Kidney tubule cell (primary cell): ENCODE measurements at regions not wholly inside any gene's neighbourhood (a gene's known extent, or its start where the extent isn't known, plus 50 kb on each side); places are given as distances from the start of the nearest gene placed in this dataset.

Source experiments
- DNase-seq: peaks from one replicate; pipeline ENCODE4 v3.0.0-alpha.2; 2018; ENCODE audit warnings: low spot score

DNA sequence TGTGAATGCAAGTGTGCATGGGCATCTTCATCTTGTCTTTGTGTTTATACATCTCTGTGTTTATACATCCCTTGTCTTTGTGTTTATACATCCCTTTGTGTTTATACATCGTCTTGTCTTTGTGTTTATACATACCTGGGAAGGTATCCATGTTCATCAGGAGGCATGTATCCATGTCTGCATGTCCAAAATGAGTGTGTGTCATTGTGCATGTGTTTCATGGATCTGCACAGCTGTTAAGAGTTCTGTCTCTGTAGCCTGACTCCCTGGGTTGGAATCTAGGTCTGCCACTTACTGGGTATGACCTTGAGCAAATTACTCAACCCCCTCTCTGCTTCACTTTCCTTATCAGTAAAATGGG, 50.1 kb upstream of the SIRPA start:
- no peak for DNase-seq

DNA sequence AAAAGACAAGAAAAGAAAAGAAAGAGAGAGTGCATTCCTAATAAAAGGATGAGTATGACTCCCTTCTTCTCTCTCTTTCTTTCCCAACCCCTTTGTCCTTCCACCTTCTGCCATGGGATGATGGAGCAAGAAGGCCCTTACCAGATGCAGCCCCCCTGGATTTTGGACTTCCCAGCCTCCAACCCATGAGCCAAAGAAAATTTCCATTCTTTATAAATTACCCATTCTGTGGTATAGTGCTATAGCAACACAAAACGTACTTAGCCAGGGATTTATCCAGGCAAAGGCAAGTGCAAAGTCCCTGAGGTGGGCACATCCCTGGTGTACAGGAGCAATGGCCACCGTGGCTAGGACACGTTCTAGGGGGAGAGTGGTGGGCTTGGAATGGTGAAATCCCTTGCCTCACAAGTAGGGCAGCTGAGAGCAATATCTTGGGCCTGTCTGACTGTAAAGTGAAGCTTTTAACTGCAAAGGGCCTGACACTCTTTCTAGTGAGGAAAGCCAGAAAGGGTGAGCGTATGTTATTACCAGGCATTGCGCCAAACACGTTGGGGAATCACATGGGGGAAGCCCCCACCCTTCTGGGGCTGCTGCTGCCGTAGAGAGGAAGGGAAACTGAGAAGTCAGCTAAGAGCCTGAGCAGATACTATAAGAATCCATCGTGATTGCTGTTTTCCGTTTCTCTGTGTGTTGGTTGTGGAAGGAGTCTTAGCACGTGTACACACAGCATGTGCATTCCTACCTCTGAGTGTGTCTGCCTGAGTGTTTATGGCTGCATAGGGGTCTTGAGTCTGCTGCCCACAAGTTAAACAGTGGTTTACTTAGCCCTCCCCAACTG, 50.7 kb upstream of the SIRPA start:
- DNase-seq = no peak

DNA sequence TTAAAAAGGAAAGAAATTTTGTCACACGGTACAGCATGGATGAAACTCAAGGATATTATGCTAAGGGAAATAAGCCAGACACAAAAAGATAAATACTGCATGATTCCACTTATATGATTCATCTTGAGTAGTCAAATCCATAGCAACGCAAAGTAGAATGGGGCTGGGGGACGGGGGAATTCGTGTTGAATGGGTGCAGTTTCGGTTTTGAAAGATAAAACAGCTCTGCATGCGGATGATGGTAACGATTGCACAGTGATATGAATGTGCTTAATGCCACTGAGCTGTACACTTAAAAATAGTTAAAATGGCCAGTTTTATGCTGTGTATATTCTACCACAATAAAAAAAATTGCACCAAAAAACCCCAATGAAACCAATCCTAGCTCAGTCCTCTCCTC, 52.9 kb upstream of the SIRPA start:
- DNase-seq = no peak

DNA sequence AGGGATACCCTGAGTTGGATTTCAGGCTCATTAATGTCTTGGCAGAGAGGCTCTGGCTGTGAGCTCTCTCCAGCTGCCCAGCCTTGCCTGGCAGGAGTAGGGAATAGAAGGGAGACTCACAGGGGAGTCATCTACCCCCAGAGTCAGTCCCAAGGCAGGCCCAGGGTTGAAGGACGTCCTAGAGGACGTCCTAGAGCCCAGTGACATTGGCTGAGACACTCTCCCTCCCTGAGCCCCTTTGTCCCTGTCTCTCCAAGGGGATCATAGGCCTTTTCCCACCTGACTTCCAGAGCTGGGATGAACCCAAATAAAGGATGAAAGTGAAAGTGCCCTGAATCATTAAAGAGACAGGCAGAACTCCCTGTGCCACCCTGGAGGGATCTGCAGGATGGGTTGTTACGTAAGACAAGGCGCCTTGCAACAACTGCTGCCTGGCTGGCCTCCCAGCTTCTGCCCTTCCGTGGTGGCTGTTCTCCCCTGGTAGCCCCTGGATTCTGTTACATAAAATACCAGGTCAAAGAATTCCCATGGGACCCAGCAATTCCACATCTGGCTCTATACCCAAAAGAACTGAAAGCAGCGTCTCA, 53.6 kb upstream of the SIRPA start:
- no peak for DNase-seq

DNA sequence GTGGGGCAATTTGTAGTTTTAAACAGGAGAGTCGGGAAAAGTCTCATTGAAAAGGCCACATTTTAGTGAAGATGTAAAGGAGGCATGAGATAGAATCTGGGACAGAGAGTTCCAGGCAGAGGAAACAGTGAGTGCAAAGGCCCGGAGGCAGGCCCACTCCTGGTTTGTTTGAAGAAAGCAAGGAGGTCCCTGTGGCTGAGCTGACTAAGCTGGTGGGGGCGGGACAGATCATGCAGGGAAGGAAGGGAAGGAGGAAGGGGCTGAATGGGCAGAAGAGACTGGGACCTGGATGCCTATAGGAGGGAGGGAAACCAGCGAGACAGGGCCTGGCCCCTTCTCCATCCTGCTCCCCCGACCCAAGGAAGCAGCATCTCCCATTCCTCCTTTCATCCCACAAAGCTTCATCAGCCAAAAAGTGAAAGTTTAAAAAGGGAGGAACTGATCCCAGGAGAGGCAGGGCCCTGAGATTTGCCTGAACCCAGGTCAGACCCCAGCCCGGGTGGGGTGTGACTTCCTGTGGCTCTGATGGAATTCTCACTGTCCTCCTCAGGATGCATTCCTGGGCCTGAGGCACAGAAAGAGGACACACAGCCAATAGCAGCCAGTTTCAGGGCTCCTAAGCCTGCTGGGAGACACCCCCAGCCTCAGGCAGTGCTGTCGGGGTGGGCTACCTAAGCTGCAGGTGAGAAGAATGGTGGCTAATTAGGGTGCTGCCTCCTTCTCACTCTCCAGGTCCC, 54.2 kb upstream of the SIRPA start:
- DNase-seq = no peak

DNA sequence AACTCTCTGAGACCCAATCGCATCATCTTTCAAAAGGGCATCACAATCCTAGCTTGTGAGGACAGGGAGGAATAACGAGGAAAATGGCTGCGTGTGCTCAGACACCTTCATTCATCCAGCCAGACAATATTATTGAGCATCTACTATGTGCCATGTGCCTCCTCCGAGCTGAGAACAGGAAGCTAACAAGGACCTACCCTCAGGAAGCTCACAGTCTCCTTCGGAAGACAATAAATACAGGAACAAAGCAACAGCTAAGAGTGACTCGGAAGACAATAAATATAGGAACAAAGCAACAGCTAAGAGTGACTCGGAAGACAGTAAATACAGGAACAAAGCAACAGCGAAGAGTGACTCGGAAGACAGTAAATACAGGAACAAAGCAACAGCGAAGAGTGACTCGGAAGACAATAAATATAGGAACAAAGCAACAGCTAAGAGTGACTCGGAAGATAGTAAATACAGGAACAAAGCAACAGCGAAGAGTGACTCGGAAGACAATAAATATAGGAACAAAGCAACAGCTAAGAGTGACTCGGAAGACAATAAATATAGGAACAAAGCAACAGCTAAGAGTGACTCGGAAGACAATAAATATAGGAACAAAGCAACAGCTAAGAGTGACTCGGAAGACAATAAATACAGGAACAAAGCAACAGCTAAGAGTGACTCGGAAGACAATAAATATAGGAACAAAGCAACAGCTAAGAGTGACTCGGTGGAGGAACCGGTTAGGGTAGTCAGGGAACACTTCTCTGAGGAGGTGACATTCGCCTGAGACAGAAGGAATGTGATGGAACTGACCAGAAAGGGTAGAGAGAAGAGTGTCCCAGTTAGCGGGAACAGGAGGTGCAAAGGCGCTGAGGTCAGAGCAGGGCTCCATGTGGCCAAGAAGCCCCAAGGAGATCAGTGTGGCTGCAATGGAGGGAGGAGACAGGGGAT, 55.6 kb upstream of the SIRPA start:
- DNase-seq = peak; percentile 56

DNA sequence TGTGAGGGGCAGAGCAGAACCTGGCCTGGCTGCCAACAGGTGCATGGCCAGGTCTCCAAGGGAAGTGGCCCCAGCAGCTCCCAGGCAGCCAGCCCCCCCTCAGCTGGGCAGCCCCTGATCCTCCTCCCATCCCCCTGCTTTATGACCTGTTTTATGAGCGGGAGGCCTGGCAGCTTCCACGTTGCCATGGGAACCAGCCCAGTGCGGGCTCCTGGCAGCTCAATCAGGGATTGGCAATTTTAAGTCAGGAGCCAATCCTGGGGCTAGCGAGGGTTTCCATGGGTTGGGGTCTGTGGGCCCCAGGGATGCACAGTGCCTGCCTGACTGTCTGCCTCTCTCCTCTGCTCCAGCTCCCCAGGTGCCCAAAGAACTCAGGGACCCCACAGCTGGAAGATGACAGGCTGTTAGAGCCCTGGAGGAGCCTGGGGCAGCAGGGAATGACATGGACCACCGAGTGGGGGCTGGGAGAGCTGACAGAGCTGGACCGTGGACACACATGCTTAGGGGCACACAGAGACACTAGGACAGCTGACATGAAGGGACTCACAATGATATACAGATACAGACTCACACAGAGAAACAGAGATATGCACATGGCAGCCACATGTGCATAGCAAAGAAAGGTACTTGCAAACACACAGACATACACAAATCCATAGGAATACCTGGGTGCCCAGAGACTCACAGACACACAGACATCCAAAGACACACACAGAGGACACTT, 56.5 kb upstream of the SIRPA start:
- DNase-seq = no peak

DNA sequence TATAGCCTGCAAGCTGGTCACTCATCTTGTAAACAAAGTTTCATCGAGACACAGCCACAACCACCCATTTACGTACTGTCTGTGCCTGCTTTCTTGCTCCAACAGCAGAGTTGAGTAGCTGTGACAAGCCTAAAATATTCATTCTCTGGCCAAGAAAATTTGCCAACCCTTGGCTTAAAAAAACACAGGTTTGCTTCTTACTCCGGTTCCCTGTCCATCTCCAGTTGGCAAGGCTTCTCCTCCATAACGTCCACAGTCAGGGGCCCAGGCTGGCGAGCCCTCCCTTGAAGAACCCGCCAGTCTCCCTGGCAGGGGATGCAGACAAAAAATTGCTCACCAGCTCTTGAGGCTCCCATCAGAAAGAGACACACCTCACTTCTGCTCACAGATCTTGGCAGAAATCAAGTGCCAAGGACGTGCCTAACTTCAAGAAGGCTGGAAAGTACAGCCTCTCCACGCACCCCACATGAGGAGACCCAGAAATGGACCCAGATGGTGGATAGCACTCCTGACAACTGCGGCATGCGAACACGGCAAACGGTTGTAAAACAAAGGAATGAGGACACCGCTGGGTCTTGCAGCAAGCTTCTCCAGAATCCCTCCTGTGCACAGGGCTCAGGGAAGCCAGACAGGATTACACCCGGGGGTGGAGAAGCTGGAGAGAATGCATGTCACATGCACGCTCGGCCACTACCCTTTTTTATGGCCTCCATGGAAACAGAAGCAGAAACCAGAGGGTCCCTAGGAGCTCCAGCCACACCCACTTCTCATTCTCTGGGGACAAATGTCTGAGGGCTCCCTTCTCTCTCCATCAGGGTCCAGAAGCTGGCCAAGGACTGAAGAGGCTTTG, 59.8 kb upstream of the SIRPA start:
- DNase-seq = no peak

DNA sequence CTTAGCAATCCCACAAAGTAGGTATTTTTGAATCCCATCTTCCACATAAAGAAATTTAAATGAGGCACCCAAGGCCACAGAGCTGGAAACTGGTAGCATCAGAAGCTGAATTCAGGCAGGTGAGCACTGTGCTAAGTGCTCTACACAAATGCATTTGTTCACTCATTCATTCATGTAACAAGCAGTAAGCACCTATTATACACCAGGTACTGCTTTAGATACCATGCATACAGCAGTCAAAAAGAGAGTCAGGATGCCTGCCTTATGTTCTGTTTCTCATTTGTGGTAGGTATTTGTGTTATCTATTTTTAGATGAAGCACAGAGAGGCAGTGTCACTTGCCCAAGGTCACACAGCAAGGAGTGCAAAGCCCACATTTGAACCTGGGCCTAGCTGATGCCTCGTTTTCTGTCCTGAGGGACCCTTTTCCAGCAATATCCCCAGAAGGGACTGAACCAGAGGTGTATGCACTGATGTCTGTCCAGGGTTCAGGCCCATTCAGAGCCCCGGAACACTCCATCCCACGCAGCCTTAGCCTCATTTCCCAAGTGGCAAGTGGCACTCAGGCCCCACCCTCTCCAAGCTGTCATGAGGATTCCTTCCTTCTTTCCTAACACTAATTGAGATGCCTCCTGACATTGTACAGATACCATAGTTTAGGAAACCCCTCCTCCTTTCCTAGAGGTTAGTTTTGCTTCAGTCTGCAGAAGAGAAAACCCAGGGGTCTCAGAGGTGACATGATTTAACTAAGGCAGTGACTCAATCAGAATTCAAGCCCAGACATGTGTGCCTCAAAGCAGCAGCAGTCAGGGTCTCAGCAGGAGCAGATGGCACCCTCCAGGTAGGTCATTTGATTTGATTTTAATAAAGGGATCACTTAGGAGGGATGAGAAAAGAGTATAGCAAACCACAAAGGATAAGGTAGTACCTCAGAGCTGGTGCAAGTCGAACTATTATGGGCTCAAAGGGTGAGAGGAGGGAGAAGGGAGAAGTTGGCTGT, 61.2 kb upstream of the SIRPA start:
- DNase-seq = no peak

DNA sequence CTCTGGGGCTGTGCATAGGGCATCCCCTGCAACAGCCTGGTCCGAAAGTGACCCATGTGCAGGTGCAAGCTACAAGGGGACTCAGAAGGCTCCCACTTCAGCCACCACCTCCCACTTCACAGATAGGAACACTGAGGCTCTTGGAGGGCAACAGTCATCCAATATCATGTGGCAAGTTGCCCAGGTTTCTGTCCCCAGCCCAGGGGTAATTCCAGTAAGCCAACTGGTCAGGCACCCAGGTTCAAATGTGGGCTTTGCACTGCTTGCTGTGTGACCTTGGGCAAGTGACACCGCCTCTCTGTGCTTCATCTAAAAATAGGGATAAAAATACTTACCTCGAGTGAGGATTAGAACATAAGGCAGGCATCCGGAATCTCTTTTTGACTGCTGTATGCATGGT, 62.0 kb upstream of the SIRPA start:
- DNase-seq = no peak

DNA sequence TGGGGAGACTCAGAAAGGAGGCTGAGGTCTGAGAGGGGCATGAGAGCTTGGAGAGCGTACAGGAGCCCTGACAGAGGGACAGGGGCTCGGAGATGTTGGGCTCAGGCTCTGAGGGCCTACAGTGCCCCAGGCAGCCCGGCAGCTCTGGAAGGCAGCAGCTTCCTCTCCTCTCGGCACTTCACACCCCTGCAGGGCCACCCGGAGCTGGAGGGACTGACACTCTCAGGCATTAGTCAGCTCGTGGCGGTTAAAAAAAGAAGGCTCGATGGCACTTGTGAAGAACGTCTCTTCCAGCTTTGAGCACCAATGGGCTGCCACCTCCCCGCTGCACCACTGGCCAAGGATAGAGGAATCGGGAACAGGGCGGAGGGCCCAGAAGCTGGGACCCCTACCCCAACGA, 62.6 kb upstream of the SIRPA start:
- no peak for DNase-seq

DNA sequence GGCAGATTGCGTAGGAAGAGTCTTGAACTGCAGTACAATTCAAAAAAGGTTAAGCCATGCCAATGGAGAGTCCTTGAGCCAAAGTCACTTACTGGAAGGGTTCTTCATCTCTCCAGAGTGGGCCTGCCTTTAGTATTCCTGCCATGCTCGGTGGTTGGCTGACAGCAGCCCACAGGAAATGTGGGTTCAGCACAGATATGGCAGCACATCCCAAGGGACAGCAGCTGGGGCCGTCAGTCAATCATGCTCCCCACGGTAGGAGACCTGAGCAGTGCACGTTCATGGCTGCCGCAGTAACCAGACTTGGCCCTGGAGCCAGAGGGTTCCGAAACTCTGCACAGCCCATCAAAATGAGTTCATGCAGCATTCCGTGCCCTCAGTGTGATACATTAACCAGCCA, 63.6 kb upstream of the SIRPA start:
- DNase-seq = no peak

DNA sequence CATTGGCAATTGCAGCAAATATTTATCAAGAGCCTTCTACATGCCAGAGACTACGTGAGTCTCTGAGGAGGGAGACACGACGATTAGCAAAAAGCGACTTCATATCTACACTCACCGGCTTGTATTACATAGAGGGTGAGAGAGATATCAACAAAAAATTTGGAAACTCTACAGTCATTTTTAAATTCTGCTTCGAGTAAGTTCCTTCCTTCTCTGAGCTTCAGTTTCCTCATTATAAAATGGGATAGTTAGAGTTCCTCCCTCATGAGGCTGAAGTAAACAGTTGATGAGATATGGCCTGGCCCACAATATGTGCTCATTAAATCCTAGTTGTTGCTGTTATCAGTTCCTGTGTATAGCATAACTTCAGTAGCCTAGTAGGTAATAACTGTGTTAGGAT, 64.1 kb upstream of the SIRPA start:
- no peak for DNase-seq

DNA sequence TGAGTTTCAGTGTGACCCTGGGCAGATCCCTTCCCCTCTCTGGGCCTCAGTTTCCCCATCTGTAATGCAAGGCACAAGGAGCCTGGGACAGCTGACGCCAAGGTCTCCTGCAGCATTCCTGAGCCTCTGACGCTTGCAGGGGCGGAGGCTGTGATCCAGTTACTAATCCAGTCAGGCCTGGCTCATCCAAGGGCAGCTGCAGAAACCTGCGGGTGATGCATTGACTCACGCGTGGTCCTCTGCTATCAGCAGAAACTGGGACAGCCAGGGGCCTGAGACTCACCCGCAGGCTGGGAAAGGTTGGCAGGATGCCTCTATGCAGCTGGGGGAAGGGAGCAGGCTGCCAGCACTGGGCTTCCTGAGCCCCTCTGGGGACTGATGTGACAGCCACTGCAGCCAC, 65.0 kb upstream of the SIRPA start:
- peak; percentile 96 for DNase-seq

DNA sequence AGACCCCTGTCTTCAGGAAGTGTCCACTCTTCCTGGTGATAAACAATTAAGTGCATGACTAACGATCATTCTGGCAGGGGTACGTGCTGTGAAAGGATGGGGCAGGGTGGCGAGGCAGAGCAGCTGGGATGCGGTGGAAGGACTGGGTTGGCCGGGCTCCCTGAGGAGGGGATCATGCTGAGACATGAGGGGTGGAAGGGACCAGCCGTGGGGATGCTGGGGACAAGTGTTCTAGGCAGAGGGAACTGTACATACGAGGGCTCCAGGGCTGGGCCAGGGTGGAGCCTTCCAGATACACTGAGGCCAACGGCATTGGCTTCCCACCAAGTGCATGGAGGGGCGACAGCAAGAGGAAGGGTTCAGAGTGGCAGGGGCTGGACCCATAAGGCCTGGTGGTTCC, 65.7 kb upstream of the SIRPA start:
- DNase-seq = no peak

DNA sequence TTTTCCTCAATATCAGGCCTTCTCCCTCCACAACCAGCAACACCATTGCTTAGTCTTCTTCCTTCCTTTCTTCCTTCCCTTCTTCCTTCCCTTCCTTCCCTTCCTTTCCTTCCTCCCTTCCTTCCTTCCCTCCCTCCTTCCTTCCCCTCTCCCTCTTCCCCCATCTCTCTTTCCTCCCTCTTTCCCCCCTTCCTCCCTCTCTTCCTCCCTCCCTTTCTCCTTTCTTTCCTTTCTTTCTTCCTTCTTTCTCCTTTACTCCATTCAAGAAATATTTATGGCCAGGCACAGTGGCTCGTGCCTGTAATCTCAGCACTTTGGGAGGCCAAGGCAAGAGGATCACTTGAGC, 66.4 kb upstream of the SIRPA start:
- DNase-seq = no peak

DNA sequence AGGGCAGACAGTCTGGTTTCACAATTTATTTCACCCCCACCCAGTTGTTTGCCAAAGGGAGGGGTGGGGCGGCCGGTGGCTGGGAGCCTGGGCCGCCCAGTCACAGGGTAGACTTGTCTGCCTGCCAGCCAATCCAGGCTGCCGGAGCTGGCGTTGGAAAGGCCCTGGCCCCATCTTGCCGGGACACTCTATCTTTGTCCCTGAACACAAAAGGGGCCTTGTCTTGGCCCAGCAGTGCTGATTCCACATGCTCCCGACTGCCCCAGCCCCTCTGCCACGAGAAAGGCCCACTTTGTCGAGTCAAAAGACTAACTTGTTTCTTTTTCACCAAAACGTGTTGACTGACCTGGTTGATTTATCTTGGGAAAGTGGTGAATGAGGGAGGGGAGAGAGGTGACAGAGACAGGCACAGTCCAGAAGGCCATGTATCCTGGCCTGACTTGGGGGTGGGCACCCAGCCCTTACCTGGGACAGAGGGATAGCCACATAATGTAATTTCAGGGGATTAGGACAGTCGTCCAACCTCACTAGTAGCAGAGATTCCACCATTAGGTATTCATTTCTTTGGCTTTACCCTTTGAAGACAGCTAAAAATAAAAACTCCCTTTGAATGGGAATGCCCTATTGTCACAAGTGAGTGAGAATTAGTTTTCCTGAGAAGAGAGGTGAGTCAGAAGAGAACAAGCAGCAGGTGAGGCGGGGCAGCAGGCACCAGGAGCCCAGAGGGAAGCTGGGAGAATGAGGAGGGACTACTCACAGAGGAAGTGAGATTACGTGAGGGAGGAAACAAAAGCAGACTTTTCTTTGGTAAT, 67.0 kb upstream of the SIRPA start:
- peak; percentile 92 for DNase-seq

DNA sequence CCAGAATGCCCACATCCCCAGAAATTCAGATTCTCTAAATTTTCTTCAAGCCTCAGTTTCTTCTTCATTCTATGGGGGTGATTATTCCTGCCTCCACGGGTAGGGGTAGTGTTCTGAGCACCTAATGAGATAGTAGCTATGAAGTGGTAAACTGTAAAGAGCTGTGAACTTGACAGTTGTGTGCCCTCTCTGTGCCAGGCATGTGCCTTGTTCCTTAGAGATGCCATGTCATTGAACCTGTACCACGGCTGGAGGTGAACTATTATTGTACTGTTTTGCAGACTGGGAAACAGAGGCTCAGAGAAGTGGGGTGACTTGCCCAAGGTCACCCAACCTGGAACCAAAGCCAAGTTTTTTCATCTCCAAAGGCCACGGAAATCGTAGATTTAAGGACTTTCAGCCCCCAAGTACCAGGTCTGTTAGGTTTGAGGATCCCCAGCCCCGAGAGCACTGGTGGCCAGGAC, 67.7 kb upstream of the SIRPA start:
- DNase-seq = no peak
